ENCODE measurements at regions not wholly inside any gene's neighbourhood (a gene's known extent, or its start where the extent isn't known, plus 50 kb on each side); places are given as distances from the start of the nearest gene placed in this dataset.

DNA sequence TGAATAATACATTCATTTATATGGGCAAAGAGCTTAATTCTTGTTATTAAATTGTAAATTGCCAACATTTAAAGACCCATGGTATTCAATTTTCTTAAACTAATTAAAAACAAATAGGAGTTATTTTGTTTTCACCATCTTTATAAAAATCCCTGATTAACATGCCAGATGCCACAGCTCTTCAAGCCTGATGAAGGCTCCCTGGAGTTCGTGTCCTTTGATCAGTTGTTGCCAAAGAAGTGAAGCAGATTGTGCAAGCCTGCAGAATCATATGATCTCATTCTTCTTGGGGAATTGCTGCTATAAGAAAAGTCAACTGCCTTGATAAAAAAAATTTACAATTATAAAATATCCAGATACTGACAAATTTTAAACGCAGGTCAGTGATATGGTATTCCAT lies 288.3 kb upstream of the PPFIA2 start:
- TF ChIP-seq, protein P1, sequence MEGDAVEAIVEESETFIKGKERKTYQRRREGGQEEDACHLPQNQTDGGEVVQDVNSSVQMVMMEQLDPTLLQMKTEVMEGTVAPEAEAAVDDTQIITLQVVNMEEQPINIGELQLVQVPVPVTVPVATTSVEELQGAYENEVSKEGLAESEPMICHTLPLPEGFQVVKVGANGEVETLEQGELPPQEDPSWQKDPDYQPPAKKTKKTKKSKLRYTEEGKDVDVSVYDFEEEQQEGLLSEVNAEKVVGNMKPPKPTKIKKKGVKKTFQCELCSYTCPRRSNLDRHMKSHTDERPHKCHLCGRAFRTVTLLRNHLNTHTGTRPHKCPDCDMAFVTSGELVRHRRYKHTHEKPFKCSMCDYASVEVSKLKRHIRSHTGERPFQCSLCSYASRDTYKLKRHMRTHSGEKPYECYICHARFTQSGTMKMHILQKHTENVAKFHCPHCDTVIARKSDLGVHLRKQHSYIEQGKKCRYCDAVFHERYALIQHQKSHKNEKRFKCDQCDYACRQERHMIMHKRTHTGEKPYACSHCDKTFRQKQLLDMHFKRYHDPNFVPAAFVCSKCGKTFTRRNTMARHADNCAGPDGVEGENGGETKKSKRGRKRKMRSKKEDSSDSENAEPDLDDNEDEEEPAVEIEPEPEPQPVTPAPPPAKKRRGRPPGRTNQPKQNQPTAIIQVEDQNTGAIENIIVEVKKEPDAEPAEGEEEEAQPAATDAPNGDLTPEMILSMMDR (IDR thresholded peaks at IDR 0.05) = no peak
- no peak for TF ChIP-seq POLR2A (IDR thresholded peaks at IDR 0.05)
